GM19025 (cell line): ENCODE measurements at regions not wholly inside any gene's neighbourhood (a gene's known extent, or its start where the extent isn't known, plus 50 kb on each side); places are given as distances from the start of the nearest gene placed in this dataset.

Source experiments
- ATAC-seq: cut with Tn5 transposase; IDR thresholded peaks from one replicate; pipeline ENCODE4 v1.9.1; 2021; ENCODE audit warnings: mild to moderate bottlenecking, low read depth, moderate library complexity; ENCODE audit not compliant: unreplicated experiment

GRCh38 chr9:28661853-28662252 lies 1088.6 kb upstream of the C9orf72 start:
- ATAC-seq = no peak

DNA sequence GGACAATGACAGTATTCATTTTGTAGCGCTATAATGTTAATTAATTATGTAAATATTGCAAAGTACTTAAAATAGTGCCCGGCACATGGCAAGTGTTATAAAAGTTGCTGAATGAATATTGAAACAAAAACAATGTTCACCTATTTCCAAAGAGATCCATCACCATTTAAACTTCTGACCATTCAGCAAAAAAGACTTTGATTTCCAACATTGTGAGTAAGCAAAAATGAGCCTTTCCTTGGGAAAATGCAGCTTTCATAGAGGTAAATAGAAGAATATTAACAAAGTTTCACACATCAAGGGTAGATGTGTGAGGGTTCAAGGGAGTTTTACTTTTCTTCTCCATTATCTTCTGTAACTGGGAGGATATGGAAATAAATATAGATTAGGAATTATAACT lies 1089.4 kb upstream of the C9orf72 start:
- ATAC-seq = no peak

DNA sequence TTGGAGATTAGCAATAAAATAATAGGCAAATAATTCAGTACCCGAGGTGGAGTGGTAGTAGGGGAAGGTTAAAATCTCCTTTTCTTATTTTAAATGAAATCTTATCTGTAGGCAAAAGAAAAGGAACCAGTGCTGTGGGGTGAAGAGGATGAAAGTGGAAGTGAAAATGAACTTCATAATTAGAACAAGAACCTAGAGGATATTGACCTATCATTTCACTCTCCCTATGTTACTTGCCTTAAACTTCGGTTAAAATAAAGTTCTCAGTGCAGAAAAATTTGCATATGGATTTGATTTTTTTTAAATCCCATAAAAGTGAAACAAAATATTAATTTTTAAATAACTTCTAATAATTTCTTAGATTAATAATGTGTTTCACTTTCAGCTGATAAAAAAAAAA lies 1094.9 kb upstream of the C9orf72 start:
- peak; percentile 60 for ATAC-seq

GRCh38 chr9:28671000-28671399 lies 1097.7 kb upstream of the C9orf72 start:
- ATAC-seq = no peak

DNA sequence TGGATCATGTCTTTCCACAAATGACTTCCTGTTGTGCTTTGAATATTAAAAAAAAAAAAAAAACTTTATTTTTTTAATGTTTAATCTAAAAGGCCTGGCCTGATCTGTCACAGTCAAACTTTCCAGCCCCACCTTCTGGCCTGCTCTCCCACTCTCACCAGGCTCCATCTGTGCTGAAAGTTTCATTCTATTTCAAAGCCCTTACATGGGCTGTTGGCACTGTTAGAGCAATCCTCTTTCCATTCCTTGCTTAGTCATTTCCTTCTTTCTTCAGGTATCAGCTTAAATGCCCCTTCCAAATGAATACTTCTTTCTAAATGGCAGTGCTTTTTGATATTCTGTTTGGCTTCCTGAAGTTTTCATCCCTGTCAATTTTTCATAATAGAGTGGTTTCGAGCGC lies 1104.8 kb upstream of the C9orf72 start:
- ATAC-seq = no peak

DNA sequence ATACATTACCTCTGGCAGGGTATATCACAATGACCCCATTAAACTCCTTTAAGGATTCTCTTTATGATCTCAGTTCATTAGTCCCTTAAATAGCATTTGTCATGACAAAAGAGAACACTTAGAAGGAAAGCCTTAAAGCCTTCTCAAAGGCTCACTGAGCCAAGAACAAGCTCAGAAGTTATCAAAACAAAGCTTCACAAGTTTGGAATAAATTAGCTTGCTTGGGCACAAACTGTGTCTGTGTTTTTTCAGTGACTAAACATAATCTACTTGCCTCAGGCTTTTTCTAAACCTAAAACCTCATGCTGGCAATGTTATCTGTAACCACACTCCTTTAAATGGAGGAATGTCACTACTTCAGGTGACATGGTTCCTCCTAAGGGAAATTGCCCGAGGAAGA lies 1114.9 kb upstream of the C9orf72 start:
- no peak for ATAC-seq

- ATAC-seq = no peak
Observed at GRCh38 chr9:28692012-28692411, 1118.7 kb upstream of the C9orf72 start.

DNA sequence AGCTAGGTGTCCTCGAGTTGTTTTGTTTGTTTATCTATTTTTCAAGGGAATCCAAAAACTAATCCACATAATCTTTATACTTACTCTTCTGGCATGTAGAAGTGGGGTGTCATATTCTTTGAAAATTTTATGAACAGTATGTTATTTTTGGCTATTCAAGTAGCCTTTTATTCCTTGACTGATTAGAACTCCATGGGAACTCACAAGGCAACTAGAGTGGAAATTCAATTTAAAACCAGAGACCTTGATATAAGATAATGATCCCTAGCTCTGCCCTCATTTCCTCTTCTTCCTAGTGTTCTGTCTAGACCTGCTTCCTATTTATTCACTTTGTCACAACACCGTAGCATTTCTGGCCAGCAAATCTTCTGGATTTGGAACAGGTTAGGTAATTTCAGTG lies 1123.7 kb upstream of the C9orf72 start:
- ATAC-seq = no peak

DNA sequence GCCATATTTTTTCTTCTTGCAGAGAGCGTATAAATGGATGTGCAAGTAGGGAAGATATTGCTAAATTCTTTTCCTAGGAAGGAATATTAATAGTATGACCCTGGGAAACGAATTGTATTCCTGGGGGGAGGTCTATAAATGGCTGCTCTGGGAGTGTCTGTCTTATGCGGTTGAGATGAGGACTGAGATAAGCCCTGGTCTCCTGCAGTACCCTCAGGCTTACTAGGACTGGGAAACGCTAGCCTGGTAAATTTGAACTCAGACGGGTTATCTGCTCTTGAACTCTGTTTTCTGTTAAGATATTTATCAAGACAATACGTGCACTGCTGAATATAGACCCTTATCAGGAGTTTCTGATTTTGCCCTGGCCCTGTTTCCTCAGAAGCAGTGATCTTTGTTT lies 1126.4 kb upstream of the C9orf72 start:
- no peak for ATAC-seq

DNA sequence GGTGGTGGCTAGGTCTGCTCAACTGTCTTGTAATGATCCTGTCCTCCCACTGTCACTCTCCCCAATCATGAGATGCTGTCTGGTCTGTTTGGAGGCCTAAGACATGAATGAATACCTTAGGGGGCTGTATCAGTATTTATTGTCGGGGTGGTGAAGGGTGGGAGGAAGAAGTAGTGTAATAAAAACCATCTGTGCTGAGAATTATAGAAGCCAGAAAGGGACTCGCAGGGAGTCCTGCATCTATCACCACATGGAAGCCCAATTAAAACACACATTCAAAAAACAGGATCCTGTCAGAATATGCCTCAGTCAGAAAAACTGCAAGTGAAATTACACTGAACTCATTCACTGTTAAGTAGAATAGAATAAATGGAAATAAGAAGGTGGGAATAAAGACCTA lies 1134.3 kb upstream of the C9orf72 start:
- no peak for ATAC-seq

GRCh38 chr9:28714188-28714587 lies 1140.9 kb upstream of the C9orf72 start:
- no peak for ATAC-seq

- no peak for ATAC-seq
Observed at GRCh38 chr9:28718226-28718625, 1144.9 kb upstream of the C9orf72 start.

GRCh38 chr9:28720746-28721145 lies 1147.5 kb upstream of the C9orf72 start:
- ATAC-seq = no peak

GRCh38 chr9:28730111-28730510 lies 1156.8 kb upstream of the C9orf72 start:
- no peak for ATAC-seq

- no peak for ATAC-seq
Observed at GRCh38 chr9:28735738-28736342, 1162.6 kb upstream of the C9orf72 start.

- no peak for ATAC-seq
Observed at GRCh38 chr9:28741459-28741858, 1168.2 kb upstream of the C9orf72 start.

GRCh38 chr9:28747351-28747985 lies 1174.2 kb upstream of the C9orf72 start:
- no peak for ATAC-seq

DNA sequence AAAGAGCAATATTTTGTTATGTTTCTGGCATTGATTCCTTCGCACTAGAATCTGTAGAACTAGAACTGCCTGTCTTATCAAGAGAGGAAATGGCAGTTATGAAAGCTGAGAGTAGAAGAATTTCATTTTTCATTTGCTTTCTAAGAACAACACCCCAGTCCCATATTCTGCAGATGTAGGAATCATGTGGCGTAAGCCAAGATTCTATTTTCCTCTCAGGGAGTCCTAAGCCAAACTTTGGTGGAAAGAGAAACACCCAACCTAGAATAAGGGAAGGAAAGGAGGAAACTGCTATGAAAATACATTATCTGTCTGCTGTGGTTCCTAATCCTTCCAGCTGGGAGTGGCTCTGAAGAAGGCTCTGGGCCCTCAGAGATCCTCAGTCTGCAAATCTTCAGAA lies 1176.9 kb upstream of the C9orf72 start:
- no peak for ATAC-seq

- no peak for ATAC-seq
Observed at GRCh38 chr9:28758341-28758740, 1185.1 kb upstream of the C9orf72 start.

DNA sequence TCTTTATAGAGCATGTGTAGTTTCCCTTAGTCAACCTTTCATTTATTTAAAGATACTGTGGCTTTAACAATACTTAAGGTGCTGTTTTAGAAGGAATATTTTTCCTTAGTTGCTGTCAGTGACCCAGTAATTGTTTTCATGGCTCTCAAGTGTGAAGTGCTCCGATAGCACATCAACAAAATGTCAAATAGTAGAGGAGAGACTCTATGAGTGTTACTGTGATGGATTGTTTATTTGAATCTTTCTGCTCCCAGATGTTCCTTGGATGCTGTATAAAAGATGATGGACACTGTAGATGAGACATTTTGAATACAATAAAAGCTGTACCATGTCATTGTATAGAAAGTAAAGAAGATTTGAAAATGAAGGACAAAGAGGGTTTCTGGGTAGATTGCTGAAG lies 1185.7 kb upstream of the C9orf72 start:
- ATAC-seq = no peak

DNA sequence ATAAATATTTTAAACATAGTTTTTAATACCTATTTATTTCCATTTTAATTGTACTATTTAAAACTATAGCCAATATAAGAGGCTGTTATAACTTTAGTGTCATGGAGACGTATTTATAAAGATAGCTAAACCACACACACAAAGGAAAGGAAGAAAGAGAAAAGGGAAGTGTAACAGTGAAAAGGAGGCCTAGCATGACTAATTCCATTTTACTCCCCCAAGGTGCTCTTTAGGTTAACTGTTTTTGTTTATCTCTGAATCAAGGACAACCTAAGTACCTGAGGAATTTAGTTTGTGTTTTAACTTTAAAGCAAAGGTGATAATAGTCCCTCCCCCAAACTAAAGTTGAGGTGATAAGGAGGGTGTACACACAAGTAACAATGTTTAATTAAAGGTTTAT lies 1188.9 kb upstream of the C9orf72 start:
- ATAC-seq = no peak

DNA sequence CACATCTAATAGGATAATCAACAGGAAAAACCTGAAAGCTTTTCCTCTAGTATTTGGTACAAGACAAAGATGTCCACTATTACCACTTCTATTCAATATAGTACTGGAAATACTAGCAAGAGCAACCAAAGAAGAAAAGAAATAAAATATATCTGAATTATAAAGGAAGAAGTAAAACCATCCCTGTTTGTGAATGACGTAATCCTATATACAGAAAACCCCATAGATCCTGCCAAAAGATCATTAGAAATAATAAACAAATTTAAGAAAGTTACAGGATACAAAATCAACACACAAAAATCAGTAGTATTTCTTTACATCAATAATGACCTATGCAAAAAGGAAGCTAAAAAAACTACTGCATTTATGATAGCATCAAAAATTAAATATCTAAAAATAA lies 1191.3 kb upstream of the C9orf72 start:
- no peak for ATAC-seq

DNA sequence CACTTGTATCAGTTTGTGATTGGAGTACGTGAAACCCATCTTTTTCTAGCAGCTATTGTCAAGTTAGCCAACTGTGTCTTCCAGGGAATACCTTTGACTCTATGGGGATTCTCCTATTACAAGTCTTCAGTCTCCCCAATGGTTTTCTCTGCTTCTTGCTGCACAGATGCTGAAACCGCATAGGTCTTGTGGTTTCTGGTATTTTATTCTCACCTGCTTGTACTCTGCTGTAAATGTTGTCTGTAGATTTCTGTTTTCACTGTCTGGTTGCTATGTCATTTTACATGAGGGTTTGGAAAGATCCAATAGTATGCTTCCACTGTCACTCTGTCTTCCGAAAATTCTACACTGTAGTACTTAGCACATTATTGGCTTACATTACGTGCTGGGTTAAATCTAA lies 1196.9 kb upstream of the C9orf72 start:
- ATAC-seq = no peak
